GM12878 (cell line): ENCODE measurements at regions not wholly inside any gene's neighbourhood (a gene's known extent, or its start where the extent isn't known, plus 50 kb on each side); places are given as distances from the start of the nearest gene placed in this dataset.

Experiments
- ATAC-seq: fragments of 200-7000 bp; cut with Tn5 transposase; 3 replicates; pipeline ENCODE4 v1.9.1; 2020; ENCODE audit warnings: mild to moderate bottlenecking, moderate library complexity
- BruUV-seq: library from RNA; stranded (reverse); fragments of 400-500 nt; replicated peaks from 2 replicates; lab custom pipeline; 2021; lab: Mats Ljungman, UMichigan
- CTCF ChIA-PET: fragments of 300-600 bp; sonication (Branson Sonifier 250); formaldehyde crosslinking; extraction: SDS; loops from one replicate; lab custom pipeline; 2021; ENCODE audit warnings: inconsistent platforms; lab: Yijun Ruan, JAX
- POLR2A ChIA-PET: fragments of 350-600 bp; formaldehyde crosslinking; extraction: SDS; loops from one replicate; lab custom pipeline; 2021; ENCODE audit warnings: inconsistent platforms; lab: Charles Lee
- RAD21 ChIA-PET: fragments of 300-600 bp; sonication (Branson Sonifier 250); formaldehyde crosslinking; loops from one replicate; lab custom pipeline; 2023; ENCODE audit warnings: antibody characterized with exemption; ENCODE audit not compliant: unreplicated experiment; lab: Charles Lee
- SMC1A ChIA-PET: fragments of 300-600 bp; sonication (Branson Sonifier 250); formaldehyde crosslinking; loops from one replicate; lab custom pipeline; 2023; ENCODE audit not compliant: unreplicated experiment, uncharacterized antibody; lab: Charles Lee
- DNase-seq: peaks from one replicate; pipeline ENCODE4 v3.0.0-alpha.2; 2011; ENCODE audit warnings: low read depth, low spot score
- FAIRE-seq: peaks from 3 replicates; lab custom pipeline; 2011; peaks lifted over from hg19 to GRCh38; lab: Jason Lieb, UNC
- H2AFZ ChIP-seq: 2 replicates; pipeline ENCODE4 v1.6.0; 2011; ENCODE audit warnings: low read depth, low read length, control low read depth; ENCODE audit not compliant: control insufficient read depth
- H3K27ac ChIP-seq: 2 replicates; pipeline ENCODE4 v1.5.1; 2011; ENCODE audit warnings: control low read depth; ENCODE audit not compliant: control insufficient read depth, insufficient read depth
- H3K27me3 ChIP-seq, 2 experiments: replicated peaks in 1 of 2; 2 replicates each; pipeline versions ENCODE4 v1.6.0 to v1.6.1; 2011; ENCODE audit warnings: low read length in 1 of 2; ENCODE audit not compliant: control insufficient read depth in 2 of 2, insufficient read depth in 2 of 2
- H3K36me3 ChIP-seq, 2 experiments: 2 replicates each; pipeline ENCODE4 v1.5.1; 2011; ENCODE audit warnings: low read length in 1 of 2; ENCODE audit not compliant: control insufficient read depth in 2 of 2, insufficient read depth in 2 of 2
- H3K4me1 ChIP-seq: 2 replicates; pipeline ENCODE4 v1.6.1; 2011; ENCODE audit warnings: mild to moderate bottlenecking, low read length, moderate library complexity, mixed read lengths; ENCODE audit not compliant: control insufficient read depth, insufficient read depth
- H3K4me2 ChIP-seq: 2 replicates; pipeline ENCODE4 v1.6.0; 2011; ENCODE audit warnings: control low read depth; ENCODE audit not compliant: control insufficient read depth, insufficient read depth
- H3K4me3 ChIP-seq: fragments of 200-600 bp; sonication (generic); 2 replicates; pipeline ENCODE4 v1.5.1; 2016
- H3K79me2 ChIP-seq: 2 replicates; pipeline ENCODE4 v1.6.0; 2011; ENCODE audit warnings: low read length; ENCODE audit not compliant: control insufficient read depth, insufficient read depth
- H3K9ac ChIP-seq: 2 replicates; pipeline ENCODE4 v1.8.0; 2011; ENCODE audit warnings: low read length, control low read depth, mixed read lengths; ENCODE audit not compliant: control insufficient read depth, insufficient read depth
- H3K9me3 ChIP-seq: replicated peaks from 3 replicates; pipeline ENCODE4 v1.5.1; 2011; ENCODE audit warnings: mild to moderate bottlenecking, low read length; ENCODE audit not compliant: control insufficient read depth, insufficient read depth
- H4K20me1 ChIP-seq: 2 replicates; pipeline ENCODE4 v1.6.0; 2011; ENCODE audit not compliant: control insufficient read depth, insufficient read depth
- FOXK2 ChIP-seq: fragments of 450-650 bp; IDR thresholded peaks from 2 replicates; pipeline ENCODE4 v1.6.1; 2017; ENCODE audit warnings: mild to moderate bottlenecking, moderate library complexity
- HDGF ChIP-seq: fragments of 450-650 bp; IDR thresholded peaks from 2 replicates; pipeline ENCODE4 v1.6.1; 2016; ENCODE audit warnings: antibody characterized with exemption
- POU2F2 ChIP-seq: IDR thresholded peaks from 3 replicates; pipeline ENCODE4 v1.6.1; 2011; ENCODE audit warnings: low read depth, mild to moderate bottlenecking, low read length, borderline replicate concordance
- TBL1XR1 ChIP-seq: IDR thresholded peaks from 2 replicates; pipeline ENCODE4 v1.6.1; 2012; ENCODE audit warnings: low read depth, low read length, improper control_type of control experiment
- ZNF207 ChIP-seq: fragments of 450-650 bp; IDR thresholded peaks from 2 replicates; pipeline ENCODE4 v1.6.1; 2014; ENCODE audit warnings: antibody characterized with exemption, mild to moderate bottlenecking, borderline replicate concordance
- ZSCAN29 ChIP-seq: fragments of 450-650 bp; IDR thresholded peaks from 2 replicates; pipeline ENCODE4 v1.6.1; 2017; ENCODE audit warnings: mild to moderate bottlenecking, moderate library complexity
- WGBS: methylation state at CpG from one replicate; pipeline ENCODE4 v1.1.6; 2016; ENCODE audit warnings: low lambda C conversion rate; ENCODE audit not compliant: insufficient replicate concordance, insufficient coverage; ENCODE audit errors: missing lambda C conversion rate; 5-methylcytosine and 5-hydroxymethylcytosine counted together
- in situ Hi-C: fragments of 300-500 bp; cut with MboI; formaldehyde crosslinking; loops from 9 replicates; pipeline ENCODE4 v1.14.3; 2018; ENCODE audit warnings: mixed read lengths
- intact Hi-C: fragments of 100-400 bp; cut with micrococcal nuclease; formaldehyde crosslinking; loops from one replicate; pipeline ENCODE4 v1.14.2; 2022; ENCODE audit not compliant: unreplicated experiment
- TF ChIP-seq, protein P1 (sequence below): IDR thresholded peaks from 2 replicates; pipeline ENCODE4 v1.6.1; 2012; ENCODE audit warnings: low read depth, low read length, improper control_type of control experiment
- TF ChIP-seq, protein P2 (sequence below): IDR thresholded peaks from 2 replicates; pipeline ENCODE4 v1.6.1; 2011; ENCODE audit warnings: borderline replicate concordance, low read depth, mild to moderate bottlenecking, moderate library complexity, low read length; ENCODE audit not compliant: insufficient read depth, poor library complexity, severe bottlenecking
- TF ChIP-seq, protein P3 (sequence below): fragments of 450-650 bp; IDR thresholded peaks from 2 replicates; pipeline ENCODE4 v1.6.1; 2017; ENCODE audit warnings: mild to moderate bottlenecking, moderate library complexity

DNA sequence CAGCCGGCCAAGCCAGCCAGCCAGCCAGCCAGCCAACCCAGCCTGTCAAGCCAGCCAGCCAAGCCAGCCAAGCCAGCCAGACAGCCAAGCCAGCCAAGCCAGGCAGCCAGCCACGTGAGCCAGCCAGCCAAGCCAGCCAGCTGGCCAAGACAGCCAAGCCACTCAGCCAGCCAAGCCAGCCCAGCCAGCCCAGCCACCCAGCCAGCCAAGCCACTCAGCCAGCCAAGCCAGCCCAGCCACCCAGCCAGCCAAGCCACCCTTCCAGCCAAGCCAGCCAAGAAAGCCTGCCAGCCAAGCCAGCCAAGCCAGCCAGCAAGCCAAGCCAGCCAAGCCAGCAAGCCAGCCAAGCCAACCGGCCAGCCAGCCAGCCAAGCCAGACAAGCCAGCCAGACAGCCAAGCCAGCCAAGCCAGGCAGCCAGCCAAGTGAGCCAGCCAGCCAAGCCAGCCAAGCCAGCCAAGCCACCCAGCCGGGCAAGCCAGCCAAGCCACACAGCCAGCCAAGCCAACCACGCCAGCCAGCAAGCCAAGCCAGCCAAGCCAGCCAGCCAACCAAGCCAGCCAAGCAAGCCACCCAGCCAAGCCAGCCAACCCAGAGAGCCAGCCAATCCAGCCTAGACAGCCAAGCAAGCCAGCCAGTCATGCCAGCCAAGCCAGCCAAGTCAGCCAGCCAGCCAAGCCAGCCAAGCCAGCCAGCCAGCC is 199.5 kb downstream of the GOLGA6L6 start:
- Histone ChIP-seq H3K27me3 (no peaks in the 10 kb centered on the region), H3K36me3 (no peaks in the 10 kb centered on the region), H3K9me3 (peaks cover 4% of the 10 kb centered on the region; the same call in 1 of the 3 replicates), H2AFZ (no peak overlapping the region), H3K27ac (no peak overlapping the region), H3K9ac (no peak overlapping the region), H4K20me1 (no peaks in the 10 kb centered on the region), H3K4me1 (no peaks in the 10 kb centered on the region), H3K4me2 (no peak overlapping the region), H3K79me2 (no peaks in the 10 kb centered on the region)
- ChIA-PET POLR2A (no interaction called here), SMC1A (no interaction called here), CTCF (no interaction called here), RAD21 (no interaction called here)
- intact Hi-C loops (no loop called here), in situ Hi-C loops (loop anchor here (10.0 kb wide), 1 partner anchor 1893 kb away; no protein-coding TSS in a partner anchor)
- no TSS peak for BruUV-seq
- DNase-seq (no peak), ATAC-seq (no peak), FAIRE-seq (no peak)
- 21% methylated on average over 5 of the region's 5 CpGs for WGBS
- TF ChIP-seq, protein P1, sequence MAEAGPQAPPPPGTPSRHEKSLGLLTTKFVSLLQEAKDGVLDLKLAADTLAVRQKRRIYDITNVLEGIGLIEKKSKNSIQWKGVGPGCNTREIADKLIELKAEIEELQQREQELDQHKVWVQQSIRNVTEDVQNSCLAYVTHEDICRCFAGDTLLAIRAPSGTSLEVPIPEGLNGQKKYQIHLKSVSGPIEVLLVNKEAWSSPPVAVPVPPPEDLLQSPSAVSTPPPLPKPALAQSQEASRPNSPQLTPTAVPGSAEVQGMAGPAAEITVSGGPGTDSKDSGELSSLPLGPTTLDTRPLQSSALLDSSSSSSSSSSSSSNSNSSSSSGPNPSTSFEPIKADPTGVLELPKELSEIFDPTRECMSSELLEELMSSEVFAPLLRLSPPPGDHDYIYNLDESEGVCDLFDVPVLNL = no peak
- no peak for TF ChIP-seq FOXK2
- no peak for TF ChIP-seq HDGF
- TF ChIP-seq, all 136 proteins: peak for 0
- H3K4me3 ChIP-seq = no peak overlapping the region

DNA sequence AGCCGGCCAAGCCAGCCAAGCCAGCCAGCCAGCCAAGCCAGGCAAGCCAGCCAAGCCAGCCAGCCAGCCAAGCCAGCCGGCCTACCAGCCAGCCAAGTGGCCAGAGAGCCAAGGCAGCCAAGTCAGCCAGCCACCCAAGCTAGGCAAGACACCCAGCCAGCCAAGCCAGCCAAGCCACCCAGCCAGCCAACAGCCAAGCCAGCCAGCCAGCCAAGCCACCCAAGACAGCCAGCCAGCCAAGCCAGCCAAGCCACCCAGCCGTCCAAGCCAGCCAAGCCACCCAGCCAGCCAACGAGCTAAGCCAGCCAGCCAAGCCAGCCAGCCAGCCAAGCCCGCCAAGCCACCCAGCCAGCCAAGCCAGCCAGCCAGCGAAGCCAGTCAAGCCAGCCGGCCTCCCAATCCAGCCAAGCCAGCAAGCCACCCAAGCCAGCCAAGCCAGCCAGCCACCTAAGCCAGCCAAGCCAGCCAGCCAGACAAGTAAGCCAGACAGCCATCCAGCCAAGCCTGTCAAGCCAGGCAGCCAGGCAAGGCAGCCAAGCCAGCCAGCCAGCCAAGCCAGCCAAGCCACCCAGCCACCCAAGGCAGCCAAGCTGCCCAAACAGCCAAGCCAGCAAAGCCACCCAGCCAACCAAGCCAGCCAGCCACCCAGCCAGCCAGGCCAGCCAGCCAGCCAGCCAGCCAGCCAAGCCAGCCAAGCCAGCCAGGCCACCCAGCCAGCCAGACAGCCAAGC is 200.5 kb downstream of the GOLGA6L6 start:
- Histone ChIP-seq H3K27me3 (no peaks in the 10 kb centered on the region), H3K27ac (no peak overlapping the region), H3K36me3 (no peaks in the 10 kb centered on the region), H3K9me3 (peaks cover 4% of the 10 kb centered on the region; the same call in 1 of the 3 replicates), H3K79me2 (no peaks in the 10 kb centered on the region), H3K4me2 (no peak overlapping the region), H3K9ac (no peak overlapping the region), H4K20me1 (no peaks in the 10 kb centered on the region), H2AFZ (no peak overlapping the region), H3K4me3 (no peak overlapping the region), H3K4me1 (no peaks in the 10 kb centered on the region)
- SMC1A ChIA-PET = no interaction called here
- in situ Hi-C loops (loop anchor here (10.0 kb wide), 1 partner anchor 1894 kb away; no protein-coding TSS in a partner anchor), intact Hi-C loops (no loop called here)
- no peak for ATAC-seq
- WGBS = 42% methylated on average over 7 of the region's 7 CpGs
- no peak for FAIRE-seq
- POLR2A ChIA-PET = no interaction called here
- DNase-seq = no peak
- RAD21 ChIA-PET = no interaction called here
- no TSS peak for BruUV-seq
- CTCF ChIA-PET = no interaction called here
- TF ChIP-seq TBL1XR1 (no peak), POU2F2 (no peak), ZSCAN29 (no peak), ZNF207 (no peak)
- TF ChIP-seq, protein P2, sequence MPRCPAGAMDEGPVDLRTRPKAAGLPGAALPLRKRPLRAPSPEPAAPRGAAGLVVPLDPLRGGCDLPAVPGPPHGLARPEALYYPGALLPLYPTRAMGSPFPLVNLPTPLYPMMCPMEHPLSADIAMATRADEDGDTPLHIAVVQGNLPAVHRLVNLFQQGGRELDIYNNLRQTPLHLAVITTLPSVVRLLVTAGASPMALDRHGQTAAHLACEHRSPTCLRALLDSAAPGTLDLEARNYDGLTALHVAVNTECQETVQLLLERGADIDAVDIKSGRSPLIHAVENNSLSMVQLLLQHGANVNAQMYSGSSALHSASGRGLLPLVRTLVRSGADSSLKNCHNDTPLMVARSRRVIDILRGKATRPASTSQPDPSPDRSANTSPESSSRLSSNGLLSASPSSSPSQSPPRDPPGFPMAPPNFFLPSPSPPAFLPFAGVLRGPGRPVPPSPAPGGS = no peak
- TF ChIP-seq, protein P3, sequence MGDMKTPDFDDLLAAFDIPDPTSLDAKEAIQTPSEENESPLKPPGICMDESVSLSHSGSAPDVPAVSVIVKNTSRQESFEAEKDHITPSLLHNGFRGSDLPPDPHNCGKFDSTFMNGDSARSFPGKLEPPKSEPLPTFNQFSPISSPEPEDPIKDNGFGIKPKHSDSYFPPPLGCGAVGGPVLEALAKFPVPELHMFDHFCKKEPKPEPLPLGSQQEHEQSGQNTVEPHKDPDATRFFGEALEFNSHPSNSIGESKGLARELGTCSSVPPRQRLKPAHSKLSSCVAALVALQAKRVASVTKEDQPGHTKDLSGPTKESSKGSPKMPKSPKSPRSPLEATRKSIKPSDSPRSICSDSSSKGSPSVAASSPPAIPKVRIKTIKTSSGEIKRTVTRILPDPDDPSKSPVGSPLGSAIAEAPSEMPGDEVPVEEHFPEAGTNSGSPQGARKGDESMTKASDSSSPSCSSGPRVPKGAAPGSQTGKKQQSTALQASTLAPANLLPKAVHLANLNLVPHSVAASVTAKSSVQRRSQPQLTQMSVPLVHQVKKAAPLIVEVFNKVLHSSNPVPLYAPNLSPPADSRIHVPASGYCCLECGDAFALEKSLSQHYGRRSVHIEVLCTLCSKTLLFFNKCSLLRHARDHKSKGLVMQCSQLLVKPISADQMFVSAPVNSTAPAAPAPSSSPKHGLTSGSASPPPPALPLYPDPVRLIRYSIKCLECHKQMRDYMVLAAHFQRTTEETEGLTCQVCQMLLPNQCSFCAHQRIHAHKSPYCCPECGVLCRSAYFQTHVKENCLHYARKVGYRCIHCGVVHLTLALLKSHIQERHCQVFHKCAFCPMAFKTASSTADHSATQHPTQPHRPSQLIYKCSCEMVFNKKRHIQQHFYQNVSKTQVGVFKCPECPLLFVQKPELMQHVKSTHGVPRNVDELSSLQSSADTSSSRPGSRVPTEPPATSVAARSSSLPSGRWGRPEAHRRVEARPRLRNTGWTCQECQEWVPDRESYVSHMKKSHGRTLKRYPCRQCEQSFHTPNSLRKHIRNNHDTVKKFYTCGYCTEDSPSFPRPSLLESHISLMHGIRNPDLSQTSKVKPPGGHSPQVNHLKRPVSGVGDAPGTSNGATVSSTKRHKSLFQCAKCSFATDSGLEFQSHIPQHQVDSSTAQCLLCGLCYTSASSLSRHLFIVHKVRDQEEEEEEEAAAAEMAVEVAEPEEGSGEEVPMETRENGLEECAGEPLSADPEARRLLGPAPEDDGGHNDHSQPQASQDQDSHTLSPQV = no peak
